Astrocyte (in vitro differentiated cells and primary cell): ENCODE measurements at regions not wholly inside any gene's neighbourhood (a gene's known extent, or its start where the extent isn't known, plus 50 kb on each side); places are given as distances from the start of the nearest gene placed in this dataset.

Source experiments
- CTCF ChIP-seq: IDR thresholded peaks from 2 replicates; pipeline ENCODE4 v1.5.1; 2011; ENCODE audit warnings: low read depth, mild to moderate bottlenecking, inconsistent platforms, low read length, moderate library complexity; ENCODE audit not compliant: insufficient read depth
- EZH2 ChIP-seq: IDR thresholded peaks from 2 replicates; pipeline ENCODE4 v1.6.1; 2012; ENCODE audit warnings: mild to moderate bottlenecking, low read length, inconsistent platforms; ENCODE audit not compliant: insufficient read depth

GRCh38 chr2:199697469-199697868 is 153.5 kb downstream of the FTCDNL1 start:
- TF ChIP-seq CTCF, result no peak
- no peak for TF ChIP-seq EZH2
